NCI-H1436 (cell line): ENCODE measurements at regions not wholly inside any gene's neighbourhood (a gene's known extent, or its start where the extent isn't known, plus 50 kb on each side); places are given as distances from the start of the nearest gene placed in this dataset.
"Not testable (repeated sequence)": the region's sequence is repeated elsewhere in the genome, so short reads cannot be mapped to it uniquely, and the experiment has no call there.

Source experiments
- DNase-seq: peaks from one replicate; lab custom pipeline; 2025; lab: John Stamatoyannopoulos, UW

DNA sequence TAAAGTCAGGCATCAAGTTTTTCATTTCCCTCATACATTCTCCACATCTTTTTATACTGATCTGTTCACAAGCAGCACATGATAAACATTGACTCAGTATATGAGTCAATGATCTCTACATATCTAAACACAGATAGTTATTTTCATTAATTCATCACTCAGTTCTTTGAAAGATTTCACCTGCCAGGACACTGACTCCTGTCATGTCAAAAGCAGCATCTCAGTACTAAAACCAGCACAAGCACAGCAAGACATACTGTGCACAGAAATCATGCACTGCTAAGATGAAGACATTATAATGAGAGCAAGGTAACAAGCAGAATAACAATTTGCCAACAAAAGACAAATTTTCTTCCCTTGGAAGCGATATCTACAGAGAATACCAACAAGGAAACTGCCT lies 206.1 kb upstream of the COX7C start:
- DNase-seq = no peak

GRCh38 chr5:86427158-86427557 lies 190.6 kb upstream of the COX7C start:
- DNase-seq = no peak

DNA sequence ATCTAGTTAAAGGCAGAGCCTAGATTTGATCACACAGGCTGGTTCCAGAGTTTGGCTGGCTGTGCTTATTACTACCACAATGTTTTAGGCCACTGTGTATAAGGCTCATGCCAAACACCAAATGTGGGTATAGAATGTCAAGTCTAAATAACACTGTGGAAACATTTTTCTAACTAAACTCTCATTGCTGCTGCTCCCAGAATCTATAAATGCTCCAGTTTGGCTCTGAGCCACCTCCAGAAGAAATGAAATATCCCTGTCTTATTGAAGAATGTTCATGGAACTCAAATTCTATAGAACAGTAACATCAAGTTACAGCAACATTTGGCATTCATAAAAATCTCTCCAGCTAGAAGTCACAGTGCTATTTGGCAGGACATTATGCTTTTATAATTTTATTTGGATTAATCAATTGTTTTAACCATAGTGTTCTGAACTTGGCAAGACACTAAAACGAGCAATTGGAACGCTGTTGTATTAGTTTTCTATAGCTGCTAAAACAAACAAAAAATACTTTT lies 178.1 kb upstream of the COX7C start:
- DNase-seq = no peak

GRCh38 chr5:86442036-86442745 lies 175.6 kb upstream of the COX7C start:
- no peak for DNase-seq

- DNase-seq = no peak
Measured at GRCh38 chr5:86447362-86447761, 170.4 kb upstream of the COX7C start.

- DNase-seq = no peak
Measured at GRCh38 chr5:86452251-86452650, 165.5 kb upstream of the COX7C start.

- DNase-seq = no peak
Measured at GRCh38 chr5:86460519-86460918, 157.2 kb upstream of the COX7C start.

DNA sequence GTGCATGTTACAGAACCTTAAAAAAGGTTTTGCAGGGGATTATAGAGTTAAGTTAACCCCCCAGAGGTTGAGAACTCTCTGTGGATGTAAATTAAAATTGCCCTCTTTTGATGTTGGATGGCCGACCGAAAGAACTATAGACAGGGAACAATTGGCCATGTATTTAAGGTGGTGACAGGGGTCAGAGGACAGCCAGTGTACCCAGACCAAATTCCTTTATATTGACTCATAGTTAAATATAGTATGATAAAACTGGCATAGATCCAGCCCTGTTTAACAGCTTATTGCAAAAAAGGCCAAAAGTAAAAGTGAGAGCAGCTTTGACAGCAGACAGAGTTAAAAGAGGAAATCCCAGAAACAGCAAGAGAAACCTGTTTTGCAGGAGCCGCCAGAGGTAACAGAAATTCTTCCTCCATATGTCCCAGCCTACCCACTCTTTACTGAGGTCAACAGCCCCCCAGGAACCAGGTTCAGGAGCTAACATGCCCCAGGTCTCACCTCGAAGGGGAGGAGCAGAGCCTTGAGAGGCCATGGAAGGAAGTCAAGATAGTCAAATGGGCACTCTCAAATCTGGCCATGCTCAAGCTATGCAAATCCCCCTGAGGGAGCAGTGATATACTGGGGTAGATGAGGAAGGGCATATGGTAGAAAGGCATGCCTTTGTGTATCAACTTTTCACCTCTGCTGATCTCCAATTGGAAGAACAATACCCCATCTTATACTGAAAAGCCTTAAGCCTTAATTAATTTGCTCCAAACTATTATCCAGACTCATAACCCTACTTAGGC lies 156.4 kb upstream of the COX7C start:
- DNase-seq = no peak

- no peak for DNase-seq
Measured at GRCh38 chr5:86463339-86463738, 154.4 kb upstream of the COX7C start.

- DNase-seq = no peak
Measured at GRCh38 chr5:86465052-86465838, 152.5 kb upstream of the COX7C start.

- not testable (repeated sequence) for DNase-seq
Measured at GRCh38 chr5:86466721-86467120, 151.0 kb upstream of the COX7C start.

DNA sequence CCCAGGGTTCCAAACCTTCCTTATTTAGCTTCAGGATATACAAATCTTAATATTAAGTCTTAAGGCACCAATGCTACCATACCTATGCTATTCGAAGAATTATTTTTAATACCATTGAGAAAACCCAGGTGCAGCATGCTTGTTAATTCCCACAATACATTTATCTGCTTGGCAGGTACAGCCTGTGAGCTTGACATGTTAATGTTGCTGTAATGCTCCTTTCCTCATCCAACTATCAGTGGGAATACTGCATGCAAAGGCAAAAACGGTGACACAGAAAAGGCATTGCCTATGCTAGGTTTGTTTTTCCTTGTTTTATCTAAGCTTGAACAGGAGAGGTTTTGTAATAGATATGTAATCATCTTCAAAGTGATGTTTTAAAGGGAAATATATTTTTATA lies 135.7 kb upstream of the COX7C start:
- no peak for DNase-seq

DNA sequence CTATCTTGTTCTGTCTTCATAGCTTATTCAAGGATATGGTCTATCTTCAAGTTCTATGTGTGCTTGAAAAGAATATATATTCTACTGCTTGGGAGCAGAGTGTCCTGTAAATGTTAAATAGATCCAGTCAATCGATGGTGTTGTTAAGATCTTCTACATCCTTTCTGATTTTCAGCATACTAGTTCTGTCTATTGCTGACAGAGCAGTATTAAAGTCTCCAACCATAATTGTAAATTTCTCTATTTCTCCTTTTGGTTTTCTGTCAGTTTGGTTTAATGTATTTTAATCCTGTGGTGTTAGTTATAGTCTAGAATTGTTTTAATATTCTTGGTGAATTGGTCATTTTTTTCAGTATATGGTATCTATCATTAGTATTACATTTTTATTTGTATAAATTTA lies 124.0 kb upstream of the COX7C start:
- DNase-seq = no peak

DNA sequence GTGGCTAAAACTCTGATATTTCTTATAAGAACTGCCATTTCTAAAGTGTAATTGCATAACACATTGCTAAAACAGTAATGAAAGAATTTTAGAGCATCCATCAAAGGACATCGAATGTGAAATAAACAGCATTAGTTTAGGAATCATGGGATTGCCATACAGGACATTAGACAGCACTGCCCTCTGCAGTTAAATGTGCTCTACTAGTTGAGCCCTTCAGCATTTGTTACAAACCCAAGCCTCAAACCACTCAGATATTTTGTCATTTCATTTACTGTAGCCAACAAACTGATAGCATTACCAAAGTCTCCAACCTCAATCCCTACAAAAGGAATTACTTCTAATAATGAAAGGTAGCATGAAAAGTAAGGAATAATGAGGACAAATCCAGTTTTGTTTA lies 116.8 kb upstream of the COX7C start:
- DNase-seq = no peak

DNA sequence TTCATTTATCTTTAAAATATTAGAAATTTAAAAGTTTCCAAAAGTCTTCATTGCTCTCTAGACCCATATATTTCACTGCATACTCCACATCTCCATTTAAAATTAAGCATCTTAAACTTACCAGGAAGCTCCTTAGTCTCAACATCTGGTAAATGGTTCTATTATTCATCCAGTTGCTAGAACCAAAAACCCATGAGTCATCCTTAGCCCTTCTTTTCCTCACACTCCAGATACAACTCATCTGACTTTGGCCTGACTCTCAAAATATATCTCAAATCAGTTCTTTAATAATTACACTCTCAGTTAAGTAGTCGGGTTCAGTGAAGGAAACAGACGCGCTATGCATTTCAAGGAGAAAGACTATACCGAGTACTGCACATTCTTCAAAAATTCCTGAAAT lies 110.2 kb upstream of the COX7C start:
- DNase-seq = no peak

DNA sequence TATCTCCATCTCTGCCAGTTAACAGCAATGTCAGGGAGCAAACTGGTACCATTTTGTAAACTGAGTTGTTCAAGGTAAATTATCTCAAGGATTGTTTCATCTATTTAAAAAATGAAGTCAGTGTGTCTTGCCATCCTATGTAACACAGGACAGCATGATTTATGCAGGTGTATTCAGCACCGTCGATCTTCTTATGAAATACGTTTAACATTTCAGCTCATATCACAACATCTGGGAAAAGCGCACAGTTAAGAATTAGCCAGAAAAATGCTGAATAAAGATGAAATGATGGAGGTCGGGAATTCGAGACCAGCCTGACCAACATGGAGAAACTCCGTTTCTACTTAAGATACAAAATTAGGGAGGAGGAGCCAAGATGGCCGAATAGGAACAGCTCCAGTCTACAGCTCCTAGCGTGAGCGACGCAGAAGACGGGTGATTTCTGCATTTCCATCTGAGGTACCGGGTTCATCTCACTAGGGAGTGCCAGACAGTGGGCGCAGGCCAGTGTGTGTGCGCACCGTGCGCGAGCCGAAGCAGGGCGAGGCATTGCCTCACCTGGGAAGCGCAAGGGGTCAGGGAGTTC lies 107.3 kb upstream of the COX7C start:
- DNase-seq = not testable (repeated sequence)

- DNase-seq = no peak
Measured at GRCh38 chr5:86523718-86524117, 94.0 kb upstream of the COX7C start.

GRCh38 chr5:86525622-86526021 lies 92.1 kb upstream of the COX7C start:
- no peak for DNase-seq

- DNase-seq = no peak
Measured at GRCh38 chr5:86526811-86527348, 90.9 kb upstream of the COX7C start.

GRCh38 chr5:86532429-86532828 lies 85.3 kb upstream of the COX7C start:
- no peak for DNase-seq

GRCh38 chr5:86536396-86536795 lies 81.3 kb upstream of the COX7C start:
- DNase-seq = no peak

DNA sequence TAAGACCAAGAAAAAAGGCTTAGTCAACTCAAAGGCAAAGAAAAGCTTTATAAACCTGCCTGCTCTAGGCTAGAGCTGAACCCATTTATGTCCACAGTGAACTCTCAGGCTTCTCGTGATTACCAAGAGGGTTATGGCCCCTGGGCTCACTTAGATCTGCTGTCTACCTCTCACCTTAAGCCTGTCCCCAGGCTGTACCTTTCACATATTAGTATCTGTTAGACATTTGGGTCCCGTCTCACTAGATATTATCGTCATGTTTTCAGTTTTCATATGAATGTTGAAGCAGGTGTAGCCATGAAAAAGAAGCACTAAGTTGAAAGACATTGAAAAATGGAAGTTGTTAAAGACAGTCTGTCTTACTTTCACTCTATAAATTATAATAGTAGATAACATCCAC lies 75.2 kb upstream of the COX7C start:
- no peak for DNase-seq
